ENCODE measurements at regions not wholly inside any gene's neighbourhood (a gene's known extent, or its start where the extent isn't known, plus 50 kb on each side); places are given as distances from the start of the nearest gene placed in this dataset.

GRCh38 chr1:30273021-30273325, 450.4 kb downstream of the MATN1 start (continued):
- TF ChIP-seq CREB1 (IDR thresholded peaks at IDR 0.05; ENCODE audit: low read depth): no peak
- TF ChIP-seq MTA3 (IDR thresholded peaks at IDR 0.05; ENCODE audit: borderline replicate concordance, low read length): no peak
- TF ChIP-seq FOS (IDR thresholded peaks at IDR 0.05; ENCODE audit: borderline replicate concordance, extremely low read depth, insufficient read length): no peak

GRCh38 chr1:30272277-30273020, 450.9 kb downstream of the MATN1 start:
- intact Hi-C loops (cut with micrococcal nuclease; ENCODE audit: unreplicated experiment) (no loop called here), in situ Hi-C loops (cut with MboI) (no loop called here)
- Histone ChIP-seq H3K9ac (ENCODE audit: control insufficient read depth, insufficient read depth, low read length) (no peak overlapping the region), H3K9me3 (replicated peaks; ENCODE audit: control insufficient read depth, insufficient read depth, low read length) (no peaks in the 10 kb centered on the region; the same call in 2 of the 3 replicates), H3K79me2 (ENCODE audit: control insufficient read depth, insufficient read depth, low read length) (no peaks in the 10 kb centered on the region), H3K27me3 (replicated peaks in 1 of 2; ENCODE audit: control insufficient read depth in 2 of 2, insufficient read depth in 2 of 2, low read length in 1 of 2) (no peaks in the 10 kb centered on the region; a peak in 2 of 4 replicates), H2AFZ (ENCODE audit: control insufficient read depth, low read depth, low read length) (no peak overlapping the region), H3K36me3 (ENCODE audit: control insufficient read depth in 2 of 2, insufficient read depth in 2 of 2, low read length in 1 of 2) (no peaks in the 10 kb centered on the region; a peak in 1 of 4 replicates), H3K4me1 (ENCODE audit: control insufficient read depth, insufficient read depth, low read length) (no peaks in the 10 kb centered on the region), H4K20me1 (ENCODE audit: control insufficient read depth, insufficient read depth) (no peaks in the 10 kb centered on the region), H3K4me2 (ENCODE audit: control insufficient read depth, insufficient read depth) (no peak overlapping the region), H3K4me3 (no peak overlapping the region), H3K27ac (ENCODE audit: control insufficient read depth, insufficient read depth) (no peak overlapping the region)
- SMC1A ChIA-PET (ENCODE audit: uncharacterized antibody, unreplicated experiment): no interaction called here
- DNase-seq (ENCODE audit: low read depth, low spot score) (no peak), FAIRE-seq (no peak), ATAC-seq (no peak)
- 2% methylated on average over 6 of the region's 6 CpGs for WGBS (ENCODE audit: insufficient coverage, insufficient replicate concordance, low lambda C conversion rate, missing lambda C conversion rate)
- POLR2A ChIA-PET: no interaction called here
- TF ChIP-seq MYB (IDR thresholded peaks at IDR 0.05; ENCODE audit: borderline replicate concordance, low read depth, low read length): no peak
- no peak for TF ChIP-seq MYC (IDR thresholded peaks at IDR 0.05; ENCODE audit: insufficient read depth, insufficient read length, insufficient replicate concordance, low read length, severe bottlenecking)
- RAD21 ChIA-PET (ENCODE audit: unreplicated experiment): no interaction called here
- CTCF ChIA-PET: no interaction called here
- BruUV-seq (replicated peaks): no TSS peak
